Keratinocyte (primary cell): ENCODE measurements at regions not wholly inside any gene's neighbourhood (a gene's known extent, or its start where the extent isn't known, plus 50 kb on each side); places are given as distances from the start of the nearest gene placed in this dataset.

Source experiments
- EZH2 ChIP-seq: IDR thresholded peaks from one replicate; pipeline ENCODE4 v1.6.1; 2012; ENCODE audit warnings: inconsistent platforms, mild to moderate bottlenecking, low read length, moderate library complexity
- TF ChIP-seq, protein P1 (sequence below), 3 experiments: IDR thresholded peaks in 1 of 3; conservative IDR thresholded peaks in 1 of 3; optimal IDR thresholded peaks in 1 of 3; 2 replicates in 2 of 3; 3 replicates in 1 of 3; pipeline versions ENCODE3 to v1.5.1; 2011; ENCODE audit warnings: low read length in 3 of 3, mild to moderate bottlenecking in 3 of 3, moderate library complexity in 2 of 3, control low read depth in 1 of 3, inconsistent platforms in 1 of 3; ENCODE audit not compliant: insufficient read depth in 2 of 3; ENCODE audit errors: extremely low read depth in 1 of 3

DNA sequence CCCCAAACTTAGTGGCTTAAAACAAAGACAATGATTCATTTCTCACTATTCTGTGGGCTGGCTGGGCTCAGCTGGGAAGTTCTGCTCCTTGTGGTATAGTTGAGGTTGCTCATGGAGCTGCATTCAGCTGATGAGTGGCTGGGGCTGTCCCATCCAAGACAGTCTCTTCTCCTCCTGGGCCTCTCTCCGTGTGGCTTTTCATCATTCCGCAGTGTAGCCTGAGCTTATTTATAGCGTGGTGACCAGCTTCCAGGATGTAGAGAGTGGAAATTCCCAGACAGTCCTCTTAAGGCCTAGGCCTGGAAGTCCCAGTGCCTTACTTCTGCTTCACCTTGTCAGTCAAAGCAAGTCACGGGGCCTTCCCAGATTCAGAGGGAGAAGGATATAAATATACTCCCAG lies 136.7 kb upstream of the DAZL start:
- TF ChIP-seq EZH2, result no peak
- TF ChIP-seq, protein P1, sequence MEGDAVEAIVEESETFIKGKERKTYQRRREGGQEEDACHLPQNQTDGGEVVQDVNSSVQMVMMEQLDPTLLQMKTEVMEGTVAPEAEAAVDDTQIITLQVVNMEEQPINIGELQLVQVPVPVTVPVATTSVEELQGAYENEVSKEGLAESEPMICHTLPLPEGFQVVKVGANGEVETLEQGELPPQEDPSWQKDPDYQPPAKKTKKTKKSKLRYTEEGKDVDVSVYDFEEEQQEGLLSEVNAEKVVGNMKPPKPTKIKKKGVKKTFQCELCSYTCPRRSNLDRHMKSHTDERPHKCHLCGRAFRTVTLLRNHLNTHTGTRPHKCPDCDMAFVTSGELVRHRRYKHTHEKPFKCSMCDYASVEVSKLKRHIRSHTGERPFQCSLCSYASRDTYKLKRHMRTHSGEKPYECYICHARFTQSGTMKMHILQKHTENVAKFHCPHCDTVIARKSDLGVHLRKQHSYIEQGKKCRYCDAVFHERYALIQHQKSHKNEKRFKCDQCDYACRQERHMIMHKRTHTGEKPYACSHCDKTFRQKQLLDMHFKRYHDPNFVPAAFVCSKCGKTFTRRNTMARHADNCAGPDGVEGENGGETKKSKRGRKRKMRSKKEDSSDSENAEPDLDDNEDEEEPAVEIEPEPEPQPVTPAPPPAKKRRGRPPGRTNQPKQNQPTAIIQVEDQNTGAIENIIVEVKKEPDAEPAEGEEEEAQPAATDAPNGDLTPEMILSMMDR (optimal IDR thresholded peaks at IDR 0.05 in 1 of 3, IDR thresholded peaks at IDR 0.05 in 1 of 3, conservative IDR thresholded peaks at IDR 0.05 in 1 of 3; ENCODE audit: extremely low read depth in 1 of 3, insufficient read depth in 2 of 3, low read length in 3 of 3), result no peak
